EL (cell line): ENCODE measurements at regions not wholly inside any gene's neighbourhood (a gene's known extent, or its start where the extent isn't known, plus 50 kb on each side); places are given as distances from the start of the nearest gene placed in this dataset.

Source experiments
- DNase-seq: peaks from one replicate; pipeline ENCODE4 v3.0.0-alpha.2; 2016

DNA sequence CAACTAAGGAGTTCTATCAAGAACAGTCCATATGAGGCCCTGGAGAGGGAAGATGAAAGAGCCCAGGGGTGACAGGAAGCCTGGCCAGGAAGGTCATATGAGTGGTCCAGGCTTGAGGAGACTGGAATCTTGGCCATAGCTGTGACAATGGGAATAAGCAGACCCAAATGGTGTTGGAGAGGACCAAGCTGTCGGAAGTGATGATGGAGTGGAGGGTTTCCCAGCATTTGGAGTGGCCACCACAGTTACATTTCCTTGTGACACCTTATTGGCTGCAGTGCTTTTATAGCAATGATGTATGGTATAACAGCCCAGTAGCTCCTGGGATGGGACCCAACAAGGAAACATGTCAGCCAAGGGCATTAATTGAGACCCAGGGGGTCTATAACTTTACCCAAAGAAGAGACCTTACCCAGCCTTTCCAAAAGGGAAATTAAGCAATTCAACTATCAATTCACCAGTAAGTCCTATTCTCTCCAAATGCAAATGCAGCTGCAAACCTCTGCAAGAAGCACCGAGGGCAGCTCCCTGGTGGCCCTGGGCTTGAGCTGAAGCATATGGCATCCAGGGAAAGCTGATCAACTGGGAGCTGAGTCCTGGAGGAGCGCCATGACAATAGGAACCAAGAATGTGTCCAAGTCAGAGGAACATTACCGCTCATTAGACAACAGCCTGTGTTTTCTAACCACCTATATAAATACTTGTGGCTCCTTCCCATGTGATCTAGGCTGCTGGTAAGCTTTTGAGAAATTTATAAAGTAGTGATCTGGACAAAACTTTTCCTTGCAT lies 219.4 kb downstream of the SOD2 start:
- DNase-seq = no peak

GRCh38 chr6:159470397-159470796 lies 222.6 kb downstream of the SOD2 start:
- no peak for DNase-seq

DNA sequence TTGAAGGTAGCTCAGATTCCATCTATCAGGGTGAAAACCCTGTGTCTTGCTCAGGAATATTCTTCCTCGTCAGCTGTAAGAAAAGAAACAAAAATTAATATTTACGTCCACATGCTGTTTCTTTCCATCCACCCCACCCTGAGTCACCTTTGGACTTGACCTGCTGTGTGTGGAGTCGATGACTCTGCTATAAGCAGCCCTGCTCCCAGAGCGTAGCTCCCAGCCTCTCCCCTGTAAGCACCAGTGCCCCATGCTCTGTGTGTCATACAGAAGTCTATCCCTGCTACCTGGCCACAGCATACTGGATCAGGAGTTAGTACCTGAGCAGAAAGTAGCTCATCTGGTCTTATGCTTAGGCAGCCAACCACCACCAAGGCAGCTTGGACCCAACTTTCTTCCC lies 223.6 kb downstream of the SOD2 start:
- DNase-seq = no peak

- DNase-seq = no peak
Observed at GRCh38 chr6:159468994-159469393, 224.0 kb downstream of the SOD2 start.

- peak; percentile 36 for DNase-seq
Observed at GRCh38 chr6:159467473-159468041, 225.5 kb downstream of the SOD2 start.

DNA sequence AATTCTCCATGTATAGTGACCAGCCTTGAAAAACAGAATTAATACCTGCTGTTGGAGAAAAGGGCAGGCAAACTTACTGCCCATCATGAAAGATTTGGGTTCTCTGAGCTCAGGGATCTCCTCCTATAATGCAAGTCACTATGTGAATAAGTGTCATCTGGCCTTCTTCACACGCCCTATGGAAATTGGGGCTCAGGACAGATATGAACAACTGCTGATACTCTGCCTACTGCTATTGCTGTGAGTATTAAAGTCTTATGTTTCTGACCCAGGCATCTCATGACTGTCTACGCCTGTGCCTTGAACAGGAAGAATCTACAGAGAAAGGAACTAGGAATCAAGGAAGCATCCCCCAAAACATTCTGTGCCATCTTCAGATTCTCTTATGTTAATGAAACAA lies 226.1 kb downstream of the SOD2 start:
- no peak for DNase-seq

DNA sequence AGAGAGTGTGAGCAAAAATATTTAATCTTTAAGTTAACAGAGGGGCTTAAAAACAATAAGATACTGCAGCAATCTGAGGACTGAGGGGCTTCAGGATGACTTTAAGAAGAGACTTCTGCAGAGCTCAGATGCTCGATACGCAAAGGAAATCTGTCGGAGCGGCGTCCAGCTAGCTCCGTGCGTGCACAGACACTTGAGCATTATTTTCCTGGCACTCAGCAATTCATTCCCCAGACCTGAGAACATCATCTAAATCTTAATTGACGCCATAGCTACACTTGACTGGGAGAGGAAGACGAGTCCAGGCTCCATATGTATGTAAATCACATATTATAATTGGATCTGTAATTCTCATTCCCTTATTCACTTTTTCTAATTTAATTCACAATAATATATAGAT lies 228.2 kb downstream of the SOD2 start:
- DNase-seq = no peak

DNA sequence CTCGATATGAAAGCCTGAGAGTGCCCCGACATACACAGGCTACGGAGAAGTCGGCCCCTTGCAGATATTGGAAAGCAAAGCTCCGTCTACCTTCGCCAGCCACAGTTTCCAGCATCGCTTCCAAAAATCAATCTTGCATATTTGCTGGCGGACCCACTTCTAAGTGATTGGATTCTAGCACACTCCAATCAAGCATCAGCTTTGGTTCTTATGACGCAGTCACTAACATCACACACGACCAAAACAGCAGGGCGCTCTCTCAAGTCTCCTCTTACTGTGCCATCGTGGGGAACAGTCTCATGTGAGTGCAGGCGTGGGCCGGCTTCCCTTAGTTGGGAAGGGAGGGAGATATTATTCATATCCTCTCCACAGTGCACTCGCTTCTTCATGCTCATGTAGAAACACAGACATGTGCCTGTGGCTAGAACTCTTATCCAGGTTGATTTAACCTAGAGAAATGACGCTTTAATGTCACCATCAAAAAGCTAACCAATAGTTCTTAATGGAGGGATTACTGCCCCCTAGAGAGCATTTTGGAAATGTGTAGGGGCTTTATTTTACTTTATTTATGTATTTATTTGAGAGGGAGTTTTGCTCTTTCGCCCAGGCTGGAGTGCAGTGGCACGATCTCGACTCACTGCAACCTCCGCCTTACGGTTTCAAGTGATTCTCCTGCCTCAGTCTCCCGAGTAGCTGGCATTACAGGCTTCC lies 229.8 kb downstream of the SOD2 start:
- DNase-seq = no peak

- DNase-seq = no peak
Observed at GRCh38 chr6:159462431-159462830, 230.6 kb downstream of the SOD2 start.

- DNase-seq = no peak
Observed at GRCh38 chr6:159461998-159462397, 231.0 kb downstream of the SOD2 start.

DNA sequence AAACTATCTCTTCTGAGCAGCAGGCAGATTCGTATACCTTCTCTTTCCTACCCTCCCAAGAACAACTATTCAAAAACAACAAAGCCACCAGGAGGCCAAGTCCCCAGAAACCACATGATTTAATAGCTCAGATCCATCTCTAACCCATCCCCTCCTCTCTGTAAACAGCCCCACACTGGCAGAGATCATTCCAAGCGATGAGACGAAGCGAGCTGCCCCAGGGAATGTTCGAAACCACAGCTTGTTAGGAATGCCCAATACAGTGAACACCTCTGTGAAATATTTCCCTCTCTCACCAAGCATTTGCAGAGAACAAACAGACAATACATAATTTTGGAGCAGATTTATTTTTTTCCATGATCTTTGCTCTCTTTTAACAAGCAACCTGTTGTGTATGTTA lies 231.8 kb downstream of the SOD2 start:
- DNase-seq = peak; percentile 20

DNA sequence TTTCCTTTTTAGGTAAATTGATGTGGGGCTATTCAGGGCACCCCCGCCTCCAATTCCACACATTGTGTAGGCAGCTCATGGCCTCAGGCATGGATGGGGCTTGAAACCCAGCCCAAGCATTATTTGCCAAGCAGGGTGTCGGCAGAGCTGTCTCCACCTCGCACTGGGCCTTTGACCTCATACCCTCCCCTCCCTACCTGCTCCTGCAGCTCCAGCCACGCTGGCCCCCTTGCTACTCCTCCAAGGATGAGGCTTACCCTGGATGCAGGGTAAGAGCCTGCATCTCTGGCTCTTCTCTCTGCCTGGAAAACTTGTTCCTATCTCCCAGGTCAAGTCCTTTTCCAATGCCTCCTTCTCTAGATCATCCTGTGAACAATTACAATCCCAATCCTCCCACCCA lies 232.6 kb downstream of the SOD2 start:
- DNase-seq = no peak

DNA sequence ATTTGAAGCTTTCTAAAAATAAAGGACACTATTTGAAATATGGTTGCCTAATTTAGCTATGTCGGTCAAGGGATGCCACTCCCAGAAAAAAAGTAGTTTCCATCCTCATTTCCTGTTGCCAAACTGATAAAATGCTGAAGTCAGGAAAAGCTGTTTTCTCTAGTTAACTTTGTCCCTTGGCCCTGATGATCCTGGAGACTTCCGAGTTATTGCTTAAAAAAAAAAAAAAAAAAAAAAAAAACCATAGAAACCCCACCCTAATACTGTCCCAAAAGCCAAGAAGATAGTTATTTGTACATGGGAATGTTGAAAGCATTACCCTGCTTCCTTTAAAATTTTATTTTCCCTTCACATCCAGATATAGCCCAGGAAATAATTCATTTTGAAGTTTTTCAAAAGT lies 236.7 kb downstream of the SOD2 start:
- no peak for DNase-seq

DNA sequence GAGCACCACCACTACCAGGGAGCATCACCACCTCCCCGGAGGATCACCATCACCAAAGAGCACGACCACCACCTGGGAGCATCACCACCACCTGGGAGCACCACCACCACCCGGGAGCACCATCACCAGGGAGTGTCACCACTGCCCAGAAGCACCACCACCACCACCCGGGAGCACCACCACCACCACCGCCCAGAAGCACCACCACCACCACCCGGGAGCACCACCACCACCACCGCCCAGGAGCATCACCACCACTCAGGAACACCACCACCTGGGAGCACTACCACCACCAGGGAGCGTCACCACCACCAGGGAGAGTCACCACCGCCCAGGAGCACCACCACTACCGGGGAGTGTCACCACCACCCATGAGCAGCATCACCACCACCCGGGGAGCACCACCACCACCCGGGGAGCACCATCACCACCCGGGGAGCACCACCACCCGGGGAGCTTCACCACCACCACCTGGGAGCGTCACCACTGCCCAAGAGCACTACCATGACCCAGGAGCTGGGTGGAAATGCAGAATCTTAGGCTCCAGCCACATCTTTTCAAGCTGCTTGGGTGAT lies 237.3 kb downstream of the SOD2 start:
- no peak for DNase-seq

- peak; percentile 36 for DNase-seq
Observed at GRCh38 chr6:159450815-159451465, 242.1 kb downstream of the SOD2 start.

DNA sequence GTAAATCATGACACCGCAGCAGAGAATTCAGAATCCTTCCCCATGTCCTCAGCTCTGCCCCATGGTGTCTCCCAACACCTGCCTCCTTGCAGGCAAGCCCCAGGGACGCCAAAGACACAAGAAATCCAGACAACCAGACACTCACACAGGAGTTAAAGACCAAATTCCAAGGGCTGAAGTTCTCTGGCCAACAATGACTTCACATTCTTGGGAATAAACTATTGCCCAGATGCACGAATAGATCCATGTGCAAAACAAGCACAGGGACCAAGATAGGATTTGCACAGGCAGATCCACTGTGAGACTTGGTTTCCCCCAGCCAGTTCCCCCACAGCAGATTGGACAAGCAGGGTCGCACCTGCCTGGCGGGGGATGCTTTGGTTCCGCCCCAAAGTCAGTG lies 246.7 kb downstream of the SOD2 start:
- DNase-seq = no peak

- DNase-seq = peak; percentile 11
Observed at GRCh38 chr6:159445351-159445750, 247.7 kb downstream of the SOD2 start.

- DNase-seq = no peak
Observed at GRCh38 chr6:159444056-159444760, 248.8 kb downstream of the SOD2 start.

DNA sequence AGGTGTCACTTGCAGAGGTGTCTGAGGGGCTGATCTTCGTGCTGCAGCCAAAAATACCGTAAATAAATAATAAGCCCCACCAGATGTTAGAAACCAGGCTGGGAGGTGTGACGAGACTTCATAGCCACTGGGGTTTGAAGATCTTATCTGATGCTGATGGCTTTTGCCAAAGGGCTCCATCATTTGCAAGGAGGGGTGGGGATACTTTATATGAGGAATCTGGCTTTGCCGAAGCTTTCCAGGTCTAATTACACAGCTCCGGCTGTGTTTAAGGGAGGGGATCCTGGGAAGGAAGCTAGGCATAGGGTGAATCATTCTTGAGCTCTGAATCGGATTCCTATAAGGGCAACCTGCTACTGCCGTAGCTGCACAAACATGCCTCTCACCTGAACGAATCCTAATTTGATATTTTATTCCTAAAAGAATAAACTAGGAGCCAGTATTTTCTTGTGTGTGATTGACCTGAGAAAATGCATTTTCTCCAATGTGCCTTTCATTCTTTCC lies 249.6 kb downstream of the SOD2 start:
- no peak for DNase-seq

DNA sequence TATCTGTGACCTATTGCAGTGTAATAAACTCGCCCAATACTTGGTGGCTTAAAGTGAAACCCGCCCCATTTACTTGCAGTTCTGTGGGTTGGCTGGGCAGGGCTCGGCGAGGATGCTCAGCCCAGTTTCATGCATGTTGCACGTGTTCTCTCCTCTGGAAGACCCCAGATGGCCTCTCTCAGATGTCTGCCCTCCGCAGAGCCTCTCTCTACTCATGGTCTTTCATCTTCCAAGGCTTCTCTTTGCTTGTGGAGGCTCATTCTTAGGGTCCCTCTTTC lies 251.4 kb downstream of the SOD2 start:
- no peak for DNase-seq

GRCh38 chr6:159440911-159441703 lies 251.9 kb downstream of the SOD2 start:
- no peak for DNase-seq

GRCh38 chr6:159440349-159440748 lies 252.7 kb downstream of the SOD2 start:
- DNase-seq = no peak
